ENCODE measurements at regions not wholly inside any gene's neighbourhood (a gene's known extent, or its start where the extent isn't known, plus 50 kb on each side); places are given as distances from the start of the nearest gene placed in this dataset.

- Mint-ChIP-seq H3K27ac (no peak overlapping the region), H3K9me3 (peaks cover 0 to 2% (median 0%) of the 10 kb centered on the region in 5 donors), H3K27me3 (no peaks in the 10 kb centered on the region), H3K4me3 (no peak overlapping the region), H3K36me3 (no peaks in the 10 kb centered on the region), H3K4me1 (peaks cover 0 to 3% (median 0%) of the 10 kb centered on the region in 3 donors)
- H3K27me3 ChIP-seq (ENCODE audit: insufficient read depth, low read length, poor library complexity, severe bottlenecking), result no peaks in the 10 kb centered on the region
- H3K4me1 ChIP-seq (ENCODE audit: insufficient read depth, low read length), result no peaks in the 10 kb centered on the region
- H3K36me3 ChIP-seq (ENCODE audit: insufficient read depth, low read length), result no peaks in the 10 kb centered on the region
- H3K9me3 ChIP-seq (ENCODE audit: low read length), result no peaks in the 10 kb centered on the region
- ChIA-PET POLR2A (no interaction called here), CTCF (interaction anchor here (1.1 kb wide), 1 partner anchor 21 kb away, joined by 4 read pairs; no protein-coding TSS in a partner anchor)
- H3K4me3 ChIP-seq (ENCODE audit: low read length), result no peak overlapping the region
- no peak for DNase-seq
- H3K27ac ChIP-seq (ENCODE audit: low read depth, low read length), result no peak overlapping the region
Measured at GRCh38 chr6:56370561-56371211, 123.3 kb upstream of the COL21A1 start.

- Histone ChIP-seq H3K4me3 (ENCODE audit: low read length) (no peak overlapping the region), H3K36me3 (ENCODE audit: insufficient read depth, low read length) (no peaks in the 10 kb centered on the region), H3K9me3 (ENCODE audit: low read length) (no peaks in the 10 kb centered on the region), H3K27me3 (ENCODE audit: insufficient read depth, low read length, poor library complexity, severe bottlenecking) (no peaks in the 10 kb centered on the region), H3K4me1 (ENCODE audit: insufficient read depth, low read length) (no peaks in the 10 kb centered on the region), H3K27ac (ENCODE audit: low read depth, low read length) (no peak overlapping the region)
- H3K4me1 Mint-ChIP-seq, result peaks cover 0 to 3% (median 0%) of the 10 kb centered on the region in 3 donors
- no peaks in the 10 kb centered on the region for H3K27me3 Mint-ChIP-seq
- ChIA-PET POLR2A (no interaction called here), CTCF (interaction anchor here (1.1 kb wide), 1 partner anchor 20 kb away, joined by 4 read pairs; no protein-coding TSS in a partner anchor)
- no peaks in the 10 kb centered on the region for H3K36me3 Mint-ChIP-seq
- H3K9me3 Mint-ChIP-seq, result peaks cover 0 to 2% (median 0%) of the 10 kb centered on the region in 5 donors
- no peak overlapping the region for H3K4me3 Mint-ChIP-seq
- no peak overlapping the region for H3K27ac Mint-ChIP-seq
- no peak for DNase-seq
Measured at GRCh38 chr6:56370127-56370540, 122.8 kb upstream of the COL21A1 start.

GRCh38 chr6:56368491-56368890 lies 121.1 kb upstream of the COL21A1 start:
- no peak overlapping the region for H3K27ac Mint-ChIP-seq
- Histone ChIP-seq H3K4me3 (ENCODE audit: low read length) (no peak overlapping the region), H3K27ac (ENCODE audit: low read depth, low read length) (no peak overlapping the region), H3K9me3 (ENCODE audit: low read length) (no peaks in the 10 kb centered on the region), H3K36me3 (ENCODE audit: insufficient read depth, low read length) (no peaks in the 10 kb centered on the region), H3K4me1 (ENCODE audit: insufficient read depth, low read length) (no peaks in the 10 kb centered on the region), H3K27me3 (ENCODE audit: insufficient read depth, low read length, poor library complexity, severe bottlenecking) (no peaks in the 10 kb centered on the region)
- DNase-seq, result no peak
- no peaks in the 10 kb centered on the region for H3K9me3 Mint-ChIP-seq
- ChIA-PET CTCF (no interaction called here), POLR2A (no interaction called here)
- H3K4me1 Mint-ChIP-seq, result peaks cover 0 to 3% (median 0%) of the 10 kb centered on the region in 3 donors
- no peaks in the 10 kb centered on the region for H3K36me3 Mint-ChIP-seq
- H3K4me3 Mint-ChIP-seq, result no peak overlapping the region
- H3K27me3 Mint-ChIP-seq, result no peaks in the 10 kb centered on the region

- Mint-ChIP-seq H3K4me3 (no peak overlapping the region), H3K9me3 (no peaks in the 10 kb centered on the region), H3K27me3 (no peaks in the 10 kb centered on the region), H3K4me1 (peaks cover 0 to 3% (median 0%) of the 10 kb centered on the region in 3 donors), H3K27ac (no peak overlapping the region), H3K36me3 (no peaks in the 10 kb centered on the region)
- POLR2A ChIA-PET, result no interaction called here
- no peak for DNase-seq
- Histone ChIP-seq H3K36me3 (ENCODE audit: insufficient read depth, low read length) (no peaks in the 10 kb centered on the region), H3K9me3 (ENCODE audit: low read length) (no peaks in the 10 kb centered on the region), H3K4me3 (ENCODE audit: low read length) (no peak overlapping the region), H3K27me3 (ENCODE audit: insufficient read depth, low read length, poor library complexity, severe bottlenecking) (no peaks in the 10 kb centered on the region), H3K4me1 (ENCODE audit: insufficient read depth, low read length) (no peaks in the 10 kb centered on the region), H3K27ac (ENCODE audit: low read depth, low read length) (no peak overlapping the region)
- CTCF ChIA-PET, result no interaction called here
Measured at GRCh38 chr6:56366141-56366852, 118.9 kb upstream of the COL21A1 start.

- Histone ChIP-seq H3K9me3 (ENCODE audit: low read length) (no peaks in the 10 kb centered on the region), H3K36me3 (ENCODE audit: insufficient read depth, low read length) (no peaks in the 10 kb centered on the region), H3K27me3 (ENCODE audit: insufficient read depth, low read length, poor library complexity, severe bottlenecking) (no peaks in the 10 kb centered on the region), H3K4me3 (ENCODE audit: low read length) (no peak overlapping the region), H3K27ac (ENCODE audit: low read depth, low read length) (no peak overlapping the region), H3K4me1 (ENCODE audit: insufficient read depth, low read length) (no peaks in the 10 kb centered on the region)
- ChIA-PET POLR2A (no interaction called here), CTCF (no interaction called here)
- H3K4me1 Mint-ChIP-seq, result no peaks in the 10 kb centered on the region
- no peaks in the 10 kb centered on the region for H3K36me3 Mint-ChIP-seq
- no peaks in the 10 kb centered on the region for H3K27me3 Mint-ChIP-seq
- H3K27ac Mint-ChIP-seq, result no peak overlapping the region
- no peaks in the 10 kb centered on the region for H3K9me3 Mint-ChIP-seq
- H3K4me3 Mint-ChIP-seq, result no peak overlapping the region
- no peak for DNase-seq
Measured at GRCh38 chr6:56364827-56365339, 117.5 kb upstream of the COL21A1 start.

GRCh38 chr6:56364431-56364826 lies 117.0 kb upstream of the COL21A1 start:
- Histone ChIP-seq H3K9me3 (ENCODE audit: low read length) (no peaks in the 10 kb centered on the region), H3K36me3 (ENCODE audit: insufficient read depth, low read length) (no peaks in the 10 kb centered on the region), H3K27me3 (ENCODE audit: insufficient read depth, low read length, poor library complexity, severe bottlenecking) (no peaks in the 10 kb centered on the region), H3K27ac (ENCODE audit: low read depth, low read length) (no peak overlapping the region), H3K4me1 (ENCODE audit: insufficient read depth, low read length) (no peaks in the 10 kb centered on the region), H3K4me3 (ENCODE audit: low read length) (no peak overlapping the region)
- Mint-ChIP-seq H3K9me3 (no peaks in the 10 kb centered on the region), H3K27me3 (no peaks in the 10 kb centered on the region), H3K4me3 (no peak overlapping the region), H3K27ac (no peak overlapping the region), H3K4me1 (no peaks in the 10 kb centered on the region), H3K36me3 (no peaks in the 10 kb centered on the region)
- no peak for DNase-seq
- ChIA-PET CTCF (no interaction called here), POLR2A (no interaction called here)

GRCh38 chr6:56363796-56364430 lies 116.5 kb upstream of the COL21A1 start:
- no peak overlapping the region for H3K27ac ChIP-seq (ENCODE audit: low read depth, low read length)
- Mint-ChIP-seq H3K36me3 (no peaks in the 10 kb centered on the region), H3K27me3 (no peaks in the 10 kb centered on the region), H3K9me3 (no peaks in the 10 kb centered on the region), H3K27ac (no peak overlapping the region), H3K4me1 (no peaks in the 10 kb centered on the region), H3K4me3 (no peak overlapping the region)
- H3K36me3 ChIP-seq (ENCODE audit: insufficient read depth, low read length), result no peaks in the 10 kb centered on the region
- H3K4me3 ChIP-seq (ENCODE audit: low read length), result no peak overlapping the region
- no peak for DNase-seq
- no peaks in the 10 kb centered on the region for H3K27me3 ChIP-seq (ENCODE audit: insufficient read depth, low read length, poor library complexity, severe bottlenecking)
- no peaks in the 10 kb centered on the region for H3K9me3 ChIP-seq (ENCODE audit: low read length)
- H3K4me1 ChIP-seq (ENCODE audit: insufficient read depth, low read length), result no peaks in the 10 kb centered on the region
- POLR2A ChIA-PET, result no interaction called here
- CTCF ChIA-PET, result no interaction called here

- Mint-ChIP-seq H3K4me1 (no peaks in the 10 kb centered on the region), H3K27me3 (no peaks in the 10 kb centered on the region), H3K36me3 (no peaks in the 10 kb centered on the region), H3K4me3 (no peak overlapping the region), H3K27ac (no peak overlapping the region), H3K9me3 (no peaks in the 10 kb centered on the region)
- H3K4me3 ChIP-seq (ENCODE audit: low read length), result no peak overlapping the region
- H3K9me3 ChIP-seq (ENCODE audit: low read length), result no peaks in the 10 kb centered on the region
- no peaks in the 10 kb centered on the region for H3K4me1 ChIP-seq (ENCODE audit: insufficient read depth, low read length)
- no peak overlapping the region for H3K27ac ChIP-seq (ENCODE audit: low read depth, low read length)
- no peak for DNase-seq
- POLR2A ChIA-PET, result no interaction called here
- H3K27me3 ChIP-seq (ENCODE audit: insufficient read depth, low read length, poor library complexity, severe bottlenecking), result no peaks in the 10 kb centered on the region
- CTCF ChIA-PET, result interaction anchor here (1.3 kb wide), 1 partner anchor 233 kb away, joined by 3 read pairs; no protein-coding TSS in a partner anchor
- no peaks in the 10 kb centered on the region for H3K36me3 ChIP-seq (ENCODE audit: insufficient read depth, low read length)
Measured at GRCh38 chr6:56361812-56362211, 114.4 kb upstream of the COL21A1 start.

Measured in CD8-positive, alpha-beta memory T cell (primary cell).